WTC11 (cell line): ENCODE measurements at regions not wholly inside any gene's neighbourhood (a gene's known extent, or its start where the extent isn't known, plus 50 kb on each side); places are given as distances from the start of the nearest gene placed in this dataset.

Experiments
- ATF3 ChIP-seq: sonication (generic); formaldehyde crosslinking; conservative IDR thresholded peaks from 2 replicates; pipeline ENCODE4 v1.8.1; 2022; ENCODE audit warnings: mild to moderate bottlenecking, missing genetic modification reagents
- CTCF ChIP-seq: fragments of 200-600 bp; IDR thresholded peaks from 2 replicates; pipeline ENCODE4 v1.8.0; 2022; ENCODE audit warnings: antibody characterized with exemption
- NFYB ChIP-seq: sonication (generic); formaldehyde crosslinking; conservative IDR thresholded peaks from 2 replicates; pipeline ENCODE4 v1.8.0; 2022; ENCODE audit warnings: low read depth, missing genetic modification reagents
- SMAD3 ChIP-seq: sonication (generic); formaldehyde crosslinking; IDR thresholded peaks from 2 replicates; pipeline ENCODE4 v1.8.0; 2022; ENCODE audit warnings: missing genetic modification reagents, mild to moderate bottlenecking, borderline replicate concordance
- SP1 ChIP-seq: sonication (generic); formaldehyde crosslinking; conservative IDR thresholded peaks from 2 replicates; pipeline ENCODE4 v1.8.1; 2022; ENCODE audit warnings: missing genetic modification reagents

GRCh38 chr18:76134628-76135027 is 360.4 kb downstream of the ZNF516 start:
- TF ChIP-seq SP1 (CRISPR knock-in tag) (no peak), CTCF (no peak), NFYB (CRISPR knock-in tag) (no peak), ATF3 (no peak), SMAD3 (CRISPR knock-in tag) (no peak)
